Upper lobe of left lung (tissue), 6 donors: ENCODE measurements at regions not wholly inside any gene's neighbourhood (a gene's known extent, or its start where the extent isn't known, plus 50 kb on each side); places are given as distances from the start of the nearest gene placed in this dataset.

Source experiments
- ATAC-seq, 2 donors: fragments of 200-7000 bp; cut with Tn5 transposase; one replicate each; pipeline ENCODE4 v1.9.1; 2022; ENCODE audit warnings: mild to moderate bottlenecking in 2 of 2, moderate library complexity in 2 of 2; ENCODE audit not compliant: low FRiP score in 2 of 2
- DNase-seq, 2 donors: peaks; one replicate each; pipeline ENCODE4 v3.0.0-alpha.2; 2019 to 2020
- H3K27ac ChIP-seq, 4 donors: fragments of 200-600 bp; sonication (generic); one replicate each; pipeline ENCODE4 v1.5.1; 2016 to 2019
- H3K27me3 ChIP-seq, 4 donors: fragments of 200-600 bp; sonication (generic); one replicate each; pipeline ENCODE4 v1.5.1; 2017 to 2019
- H3K36me3 ChIP-seq, 4 donors: fragments of 200-600 bp; sonication (generic); one replicate each; pipeline ENCODE4 v1.5.1; 2016 to 2019
- H3K4me1 ChIP-seq, 4 donors: fragments of 200-600 bp; sonication (generic); one replicate each; pipeline ENCODE4 v1.5.1; 2018 to 2019
- H3K4me3 ChIP-seq, 4 donors: fragments of 200-600 bp; sonication (generic); one replicate each; pipeline ENCODE4 v1.5.1; 2017 to 2019; ENCODE audit warnings: mild to moderate bottlenecking in 2 of 4, moderate library complexity in 1 of 4
- H3K9me3 ChIP-seq, 4 donors: fragments of 200-600 bp; sonication (generic); one replicate each; pipeline ENCODE4 v1.5.1; 2018 to 2019
- EP300 ChIP-seq, 4 donors: sonication (generic); formaldehyde crosslinking; IDR thresholded peaks; one replicate each; pipeline ENCODE4 v1.5.1; 2017; ENCODE audit warnings: antibody characterized with exemption in 4 of 4, control low read depth in 2 of 4
- POLR2A ChIP-seq, 4 donors: fragments of 450-650 bp; IDR thresholded peaks; one replicate each; pipeline ENCODE4 v1.5.1; 2016 to 2017; ENCODE audit warnings: antibody characterized with exemption in 4 of 4, mild to moderate bottlenecking in 2 of 4
- POLR2AphosphoS5 ChIP-seq, 2 donors: sonication (generic); formaldehyde crosslinking; IDR thresholded peaks; one replicate each; pipeline ENCODE4 v1.5.1; 2017; ENCODE audit warnings: antibody characterized with exemption in 2 of 2
- WGBS, 2 donors: methylation state at CpG; one replicate each; pipeline ENCODE4 v1.1.5; 2017 to 2018; 5-methylcytosine and 5-hydroxymethylcytosine counted together
- TF ChIP-seq, protein P1 (sequence below), 6 experiments: fragments of 450-650 bp in 4 of 6; fragments of 200-600 bp in 2 of 6; sonication (generic) in 2 of 6; IDR thresholded peaks; one replicate each; pipeline ENCODE4 v1.5.1; 2016 to 2019; ENCODE audit warnings: antibody characterized with exemption in 6 of 6
- donor health status: DM: no; HTN: no; CAD: no; lungs with moderate emphysema.
- donor health status: DM: no; HTN: yes; CAD: no; lungs with severe emphysema.

- Histone ChIP-seq H3K4me3 (no peak overlapping the region), H3K9me3 (no peaks in the 10 kb centered on the region), H3K36me3 (no peaks in the 10 kb centered on the region), H3K27ac (no peak overlapping the region), H3K4me1 (peaks cover 0 to 11% (median 7%) of the 10 kb centered on the region in 4 donors), H3K27me3 (no peaks in the 10 kb centered on the region)
- no peak for DNase-seq
- WGBS, 2 donors: 43 to 71% methylated on average over 2 of the region's 2 CpGs
- ATAC-seq: no peak
- TF ChIP-seq POLR2A (IDR thresholded peaks at IDR 0.05) (no peak), POLR2AphosphoS5 (IDR thresholded peaks at IDR 0.05) (no peak), EP300 (IDR thresholded peaks at IDR 0.05) (no peak)
- TF ChIP-seq, protein P1, sequence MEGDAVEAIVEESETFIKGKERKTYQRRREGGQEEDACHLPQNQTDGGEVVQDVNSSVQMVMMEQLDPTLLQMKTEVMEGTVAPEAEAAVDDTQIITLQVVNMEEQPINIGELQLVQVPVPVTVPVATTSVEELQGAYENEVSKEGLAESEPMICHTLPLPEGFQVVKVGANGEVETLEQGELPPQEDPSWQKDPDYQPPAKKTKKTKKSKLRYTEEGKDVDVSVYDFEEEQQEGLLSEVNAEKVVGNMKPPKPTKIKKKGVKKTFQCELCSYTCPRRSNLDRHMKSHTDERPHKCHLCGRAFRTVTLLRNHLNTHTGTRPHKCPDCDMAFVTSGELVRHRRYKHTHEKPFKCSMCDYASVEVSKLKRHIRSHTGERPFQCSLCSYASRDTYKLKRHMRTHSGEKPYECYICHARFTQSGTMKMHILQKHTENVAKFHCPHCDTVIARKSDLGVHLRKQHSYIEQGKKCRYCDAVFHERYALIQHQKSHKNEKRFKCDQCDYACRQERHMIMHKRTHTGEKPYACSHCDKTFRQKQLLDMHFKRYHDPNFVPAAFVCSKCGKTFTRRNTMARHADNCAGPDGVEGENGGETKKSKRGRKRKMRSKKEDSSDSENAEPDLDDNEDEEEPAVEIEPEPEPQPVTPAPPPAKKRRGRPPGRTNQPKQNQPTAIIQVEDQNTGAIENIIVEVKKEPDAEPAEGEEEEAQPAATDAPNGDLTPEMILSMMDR (IDR thresholded peaks at IDR 0.05): no peak
Measured at GRCh38 chr1:81573458-81573857, 227.3 kb upstream of the ADGRL2 start.

- DNase-seq (no peak), ATAC-seq (no peak)
- H3K27me3 ChIP-seq: no peaks in the 10 kb centered on the region
- WGBS, 2 donors: 63 to 69% methylated on average over 1 of the region's 1 CpG
- no peak overlapping the region for H3K4me3 ChIP-seq
- TF ChIP-seq POLR2AphosphoS5 (IDR thresholded peaks at IDR 0.05): no peak
- TF ChIP-seq, protein P1 (IDR thresholded peaks at IDR 0.05): no peak
- no peaks in the 10 kb centered on the region for H3K36me3 ChIP-seq
- no peaks in the 10 kb centered on the region for H3K9me3 ChIP-seq
- no peak overlapping the region for H3K27ac ChIP-seq
- H3K4me1 ChIP-seq: peaks cover 0 to 11% (median 7%) of the 10 kb centered on the region in 4 donors
Measured at GRCh38 chr1:81571946-81572345, 228.8 kb upstream of the ADGRL2 start.

DNA sequence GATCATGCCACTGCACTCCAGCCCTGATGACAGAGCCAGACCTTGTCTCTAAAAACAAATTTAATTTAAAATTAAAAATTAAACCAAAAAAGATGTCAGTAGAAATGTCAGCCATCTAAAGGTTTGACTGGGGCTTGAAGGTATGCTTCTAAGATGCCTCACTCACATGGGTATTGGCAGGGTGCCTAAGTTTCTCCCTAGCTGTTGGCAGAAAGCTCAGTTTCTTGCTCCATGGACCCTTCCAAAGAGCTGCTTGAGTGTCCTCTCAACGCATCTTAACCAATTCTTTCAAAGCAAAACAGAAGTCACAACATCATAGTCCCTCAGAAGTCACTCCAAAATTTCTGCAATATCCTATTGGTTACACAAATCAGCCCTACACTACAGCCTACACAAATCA lies 231.0 kb upstream of the ADGRL2 start:
- WGBS, 2 donors: 63 to 75% methylated on average over 1 of the region's 1 CpG
- no peak for ATAC-seq

DNA sequence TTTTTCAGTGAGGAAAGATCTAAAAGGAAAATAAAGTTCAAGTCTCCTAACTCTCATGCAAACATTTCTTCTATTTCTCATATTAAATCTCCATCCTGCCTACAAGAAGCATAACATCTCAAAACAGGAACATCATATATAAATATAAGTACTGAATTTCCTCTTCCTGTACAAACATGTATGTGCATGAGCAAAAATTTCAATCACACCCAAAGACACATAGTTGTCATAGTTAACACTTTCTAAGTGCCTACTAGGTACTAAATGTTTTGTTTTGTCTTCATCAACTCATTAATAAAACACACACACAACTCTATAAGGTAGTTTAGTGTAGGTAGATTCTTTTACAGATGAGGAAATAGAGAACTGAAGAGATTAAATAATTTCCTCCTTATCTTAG lies 237.1 kb upstream of the ADGRL2 start:
- TF ChIP-seq POLR2AphosphoS5 (IDR thresholded peaks at IDR 0.05): no peak
- Histone ChIP-seq H3K27ac (no peak overlapping the region), H3K36me3 (no peaks in the 10 kb centered on the region), H3K9me3 (no peaks in the 10 kb centered on the region), H3K4me3 (no peak overlapping the region), H3K4me1 (peaks cover 0 to 4% (median 0%) of the 10 kb centered on the region in 4 donors), H3K27me3 (no peaks in the 10 kb centered on the region)
- DNase-seq (no peak), ATAC-seq (no peak)

More for the DNA sequence above, 231.0 kb upstream of the ADGRL2 start:
- Histone ChIP-seq H3K9me3 (no peaks in the 10 kb centered on the region), H3K4me1 (peaks cover 0 to 11% (median 7%) of the 10 kb centered on the region in 4 donors), H3K4me3 (no peak overlapping the region), H3K27ac (no peak overlapping the region), H3K36me3 (no peaks in the 10 kb centered on the region), H3K27me3 (no peaks in the 10 kb centered on the region)
- no peak for DNase-seq
- TF ChIP-seq POLR2A (IDR thresholded peaks at IDR 0.05) (no peak), EP300 (IDR thresholded peaks at IDR 0.05) (no peak), POLR2AphosphoS5 (IDR thresholded peaks at IDR 0.05) (no peak)
- TF ChIP-seq, protein P1 (IDR thresholded peaks at IDR 0.05): no peak

DNA sequence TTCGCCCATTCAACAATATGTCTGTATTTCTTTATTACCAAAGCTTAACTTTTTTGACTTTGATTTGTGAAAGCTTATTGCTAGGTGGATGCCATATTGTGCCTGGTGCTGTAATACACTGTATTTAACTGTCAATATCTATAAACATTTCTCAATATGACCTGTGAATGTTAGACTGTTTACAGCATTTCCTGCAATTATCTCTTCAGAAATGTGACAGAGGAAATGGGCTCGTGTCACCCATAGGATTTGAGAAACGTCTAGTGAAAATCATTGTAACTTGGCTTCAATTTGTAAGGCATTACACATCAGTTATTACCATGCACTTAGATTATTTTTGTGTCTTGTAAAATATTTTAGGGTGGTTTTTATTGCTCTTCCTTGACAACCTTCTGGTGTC lies 237.8 kb upstream of the ADGRL2 start:
- Histone ChIP-seq H3K9me3 (no peaks in the 10 kb centered on the region), H3K36me3 (no peaks in the 10 kb centered on the region), H3K4me3 (no peak overlapping the region), H3K27me3 (no peaks in the 10 kb centered on the region), H3K27ac (no peak overlapping the region), H3K4me1 (peaks cover 0 to 4% (median 0%) of the 10 kb centered on the region in 4 donors)
- 72 to 73% methylated on average over 3 of the region's 3 CpGs for WGBS, 2 donors
- TF ChIP-seq POLR2AphosphoS5 (IDR thresholded peaks at IDR 0.05) (no peak), EP300 (IDR thresholded peaks at IDR 0.05) (no peak), POLR2A (IDR thresholded peaks at IDR 0.05) (no peak)
- TF ChIP-seq, protein P1 (IDR thresholded peaks at IDR 0.05): no peak
- ATAC-seq: no peak
- no peak for DNase-seq
